ENCODE measurements at regions not wholly inside any gene's neighbourhood (a gene's known extent, or its start where the extent isn't known, plus 50 kb on each side); places are given as distances from the start of the nearest gene placed in this dataset.

DNA sequence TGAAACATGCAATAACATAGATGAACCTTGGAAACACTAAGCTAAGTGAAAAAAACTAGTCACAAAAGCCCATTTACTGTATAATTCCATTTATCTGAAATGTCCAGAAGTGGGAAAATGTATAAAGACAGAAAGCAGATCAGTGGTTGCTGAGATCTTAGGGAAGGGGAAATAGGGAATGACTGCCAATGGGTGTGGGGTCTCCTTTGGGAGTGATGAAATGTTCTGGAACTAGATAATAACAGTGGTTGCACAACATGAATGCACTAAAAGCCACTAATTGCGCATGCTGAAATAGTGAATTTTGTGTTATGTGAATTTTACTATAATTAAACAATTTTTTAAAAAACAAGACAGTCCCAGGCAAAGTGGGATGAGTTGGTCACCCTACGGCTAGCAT, 472.8 kb downstream of the CCDC171 start:
- DNase-seq (ENCODE audit: low read depth): no peak

DNA sequence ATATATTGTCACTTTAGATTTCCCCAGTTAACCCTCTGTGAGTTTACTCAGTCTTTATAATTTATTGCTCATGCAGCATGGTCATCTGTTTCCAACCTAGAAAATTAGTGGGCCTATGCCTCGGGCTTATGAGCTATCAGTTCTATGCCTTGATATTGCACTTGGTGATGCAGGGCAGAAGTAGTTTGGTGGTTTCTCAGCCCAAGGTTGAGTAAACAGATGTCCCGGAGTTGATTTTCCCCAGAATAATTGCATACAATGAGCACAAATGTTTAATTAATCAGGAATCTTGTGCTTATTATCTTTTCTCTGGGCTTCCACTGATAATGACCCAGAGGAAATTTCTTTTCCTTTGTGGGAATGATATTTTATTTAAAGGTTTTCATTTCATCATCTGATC, 474.0 kb downstream of the CCDC171 start:
- peak; percentile 90 for DNase-seq (ENCODE audit: low read depth)

DNA sequence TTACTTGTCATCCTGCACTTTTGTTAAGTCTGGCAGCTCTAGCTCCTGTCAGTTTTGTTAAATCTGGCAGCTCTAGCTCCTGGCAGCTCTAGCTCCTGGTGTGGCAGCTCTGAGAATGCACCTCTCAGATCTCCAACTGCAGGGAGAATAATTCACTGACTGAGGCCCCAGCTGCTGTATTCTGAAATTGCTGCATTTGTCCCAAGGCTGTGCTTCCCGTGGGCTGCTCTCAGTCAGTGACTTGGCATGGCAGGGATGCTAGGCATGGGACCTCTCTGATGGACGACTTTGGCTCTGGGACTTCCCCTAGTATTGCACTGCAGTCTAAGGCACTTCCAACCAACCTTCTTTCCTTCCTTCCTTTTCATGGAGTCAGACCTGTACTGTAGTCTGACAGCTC, 475.7 kb downstream of the CCDC171 start:
- DNase-seq (ENCODE audit: low read depth): peak; percentile 34

DNA sequence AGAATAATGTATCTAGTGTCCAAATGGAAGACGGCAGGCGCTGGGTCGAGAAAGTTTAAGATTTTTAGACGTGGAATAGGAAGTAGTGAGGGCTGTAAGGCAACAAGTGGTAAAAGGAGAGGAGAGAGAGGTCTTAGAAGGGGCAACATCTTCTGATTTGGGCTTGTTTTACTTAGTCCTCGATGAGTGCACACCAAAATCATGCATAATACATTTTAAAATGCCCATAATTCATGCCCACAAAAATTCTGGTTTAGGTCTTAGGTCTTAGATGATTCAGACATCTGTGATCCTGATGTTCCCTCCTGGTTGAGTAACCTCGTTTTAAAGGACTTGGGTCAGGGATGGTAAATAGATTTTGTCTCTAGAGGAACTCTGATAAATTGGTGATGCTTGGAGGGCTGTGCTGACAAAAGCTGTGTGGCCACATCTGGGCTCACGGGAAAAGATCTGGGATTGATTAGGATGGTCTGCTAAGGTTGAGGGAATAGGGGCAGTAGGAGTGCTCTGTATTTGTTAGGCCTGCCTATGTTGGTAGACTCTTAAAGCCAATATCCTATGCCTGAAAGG, 476.3 kb downstream of the CCDC171 start:
- peak; percentile 62 for DNase-seq (ENCODE audit: low read depth)

DNA sequence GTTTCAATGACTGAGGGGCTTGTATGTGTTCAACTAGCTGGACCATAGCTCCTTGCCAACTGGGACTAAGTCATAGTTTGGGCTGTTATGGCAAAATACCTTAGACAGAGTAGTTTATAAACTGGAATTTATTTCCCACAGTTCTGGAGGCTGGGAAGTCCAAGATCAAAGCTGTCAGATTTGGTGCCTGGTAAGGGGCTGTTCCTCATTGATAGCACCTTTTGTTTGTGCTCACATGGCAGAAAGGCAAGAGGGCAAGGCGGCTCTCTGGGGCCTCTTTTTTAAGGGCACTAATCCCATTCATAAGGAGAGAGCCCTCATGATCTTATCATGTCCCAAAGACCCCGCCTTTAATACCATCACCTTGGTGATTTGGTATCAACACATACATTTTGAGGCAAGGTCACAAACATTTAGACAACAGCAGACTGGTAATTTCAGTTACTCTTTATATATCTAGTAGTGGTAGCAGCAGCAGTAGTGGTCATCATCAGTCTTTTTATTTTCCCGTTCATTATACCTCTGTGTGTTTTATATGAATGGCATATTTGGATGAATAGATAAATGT, 477.0 kb downstream of the CCDC171 start:
- DNase-seq (ENCODE audit: low read depth): no peak

DNA sequence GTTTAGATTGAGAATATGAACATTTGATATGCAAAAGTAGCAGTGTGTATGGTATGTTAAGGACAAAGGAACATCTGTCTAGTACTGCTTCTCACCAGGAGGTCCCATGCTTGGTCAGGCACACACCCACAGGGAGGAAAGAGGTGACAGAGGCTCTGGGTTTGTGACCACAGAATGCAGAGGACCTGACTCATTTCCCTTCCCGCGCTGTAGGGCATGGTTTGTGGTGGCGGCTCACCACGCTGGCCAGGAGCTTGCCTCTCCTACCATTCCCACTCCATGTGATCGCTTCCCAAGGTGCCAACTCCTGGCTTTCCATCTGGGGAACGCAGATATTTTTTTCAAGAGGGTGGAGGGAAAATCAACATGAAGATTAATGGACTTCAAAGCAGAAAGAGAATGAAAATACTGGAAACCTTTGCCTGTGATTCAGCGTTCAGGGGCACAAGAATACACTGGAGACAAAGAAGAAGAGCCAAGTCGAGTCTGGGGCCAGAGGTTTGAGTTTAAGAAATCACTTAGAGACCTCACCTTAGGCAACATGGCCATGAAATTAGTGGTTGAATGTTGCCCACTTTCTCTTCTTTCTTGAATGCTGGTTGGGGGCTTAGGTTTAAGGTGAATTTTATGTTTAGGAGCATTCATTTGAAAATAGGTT, 477.8 kb downstream of the CCDC171 start:
- DNase-seq (ENCODE audit: low read depth): peak; percentile 86

DNA sequence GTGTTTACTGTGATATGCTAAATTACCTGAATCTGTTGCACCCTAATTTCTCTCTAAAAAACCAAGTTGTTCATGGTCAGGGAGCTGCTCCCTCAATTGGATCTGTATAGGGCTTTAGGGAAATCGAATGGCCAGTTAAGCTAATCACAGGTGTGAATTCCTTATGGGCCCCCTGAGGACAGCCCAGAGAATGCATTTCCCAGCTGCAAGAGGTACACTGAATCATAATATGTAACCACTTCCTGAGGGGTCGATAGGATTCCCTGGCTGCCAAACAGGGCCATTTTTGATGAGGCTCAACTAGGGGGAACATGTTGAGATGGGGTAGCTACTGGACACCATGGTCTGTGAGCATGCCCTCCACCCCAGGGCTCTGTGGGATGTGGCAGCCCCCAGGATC, 478.6 kb downstream of the CCDC171 start:
- DNase-seq (ENCODE audit: low read depth): no peak

DNA sequence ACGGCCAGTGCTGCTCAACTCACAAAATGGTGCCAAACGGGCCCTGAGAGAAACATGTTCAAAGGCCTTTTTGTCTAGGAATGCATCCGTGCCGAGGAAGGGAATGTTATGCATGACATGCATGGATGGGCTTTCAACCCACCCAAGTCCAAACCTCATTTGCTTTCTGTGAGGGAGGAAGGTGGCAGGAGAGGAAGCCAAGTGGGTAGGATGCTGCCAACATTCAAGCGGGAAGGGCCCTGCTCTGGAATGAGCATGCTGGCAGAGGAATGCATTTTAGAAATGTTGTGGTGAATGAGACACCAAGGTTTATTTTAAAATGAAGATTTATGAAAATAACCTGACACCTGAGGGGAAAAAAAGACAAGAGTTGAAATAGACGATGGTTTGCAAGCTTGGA, 479.1 kb downstream of the CCDC171 start:
- DNase-seq (ENCODE audit: low read depth): peak; percentile 39

DNA sequence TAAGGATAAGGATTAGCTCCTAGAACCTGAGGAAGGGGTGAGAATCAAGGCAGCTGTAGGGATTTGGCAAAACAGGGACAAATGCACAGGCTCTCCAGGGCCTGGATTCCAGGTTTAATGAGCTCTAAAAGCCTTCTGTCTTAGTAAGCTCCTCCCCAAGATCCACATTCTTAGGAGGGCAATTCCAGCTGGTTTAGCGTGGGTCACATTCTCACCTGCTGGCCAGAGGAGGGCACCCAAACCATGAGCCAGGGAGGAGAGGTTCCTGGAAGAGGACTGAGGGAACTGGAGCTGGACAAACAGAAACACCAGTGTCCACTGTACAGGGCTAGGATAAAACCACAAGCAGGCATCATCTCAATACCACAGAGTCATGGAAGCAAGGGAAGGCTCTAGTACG, 480.0 kb downstream of the CCDC171 start:
- peak; percentile 54 for DNase-seq (ENCODE audit: low read depth)

DNA sequence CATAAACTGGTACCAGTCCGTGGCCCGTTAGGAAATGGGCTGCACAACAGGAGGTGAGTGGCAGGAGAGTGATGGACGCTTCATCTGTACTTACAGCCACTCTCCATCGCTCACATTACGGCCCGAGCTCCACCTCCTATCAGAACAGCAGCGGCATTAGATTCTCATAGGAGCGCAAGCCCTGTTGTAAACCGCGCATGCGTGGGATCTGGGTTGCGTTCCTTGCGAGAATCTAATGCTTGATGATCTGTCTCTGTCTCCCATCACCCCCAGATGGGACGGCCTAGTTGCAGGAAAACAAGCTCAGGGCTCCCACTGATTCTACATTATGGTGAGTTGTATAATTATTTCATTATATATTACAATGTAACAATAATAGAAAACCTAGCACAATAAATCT, 480.4 kb downstream of the CCDC171 start:
- no peak for DNase-seq (ENCODE audit: low read depth)

DNA sequence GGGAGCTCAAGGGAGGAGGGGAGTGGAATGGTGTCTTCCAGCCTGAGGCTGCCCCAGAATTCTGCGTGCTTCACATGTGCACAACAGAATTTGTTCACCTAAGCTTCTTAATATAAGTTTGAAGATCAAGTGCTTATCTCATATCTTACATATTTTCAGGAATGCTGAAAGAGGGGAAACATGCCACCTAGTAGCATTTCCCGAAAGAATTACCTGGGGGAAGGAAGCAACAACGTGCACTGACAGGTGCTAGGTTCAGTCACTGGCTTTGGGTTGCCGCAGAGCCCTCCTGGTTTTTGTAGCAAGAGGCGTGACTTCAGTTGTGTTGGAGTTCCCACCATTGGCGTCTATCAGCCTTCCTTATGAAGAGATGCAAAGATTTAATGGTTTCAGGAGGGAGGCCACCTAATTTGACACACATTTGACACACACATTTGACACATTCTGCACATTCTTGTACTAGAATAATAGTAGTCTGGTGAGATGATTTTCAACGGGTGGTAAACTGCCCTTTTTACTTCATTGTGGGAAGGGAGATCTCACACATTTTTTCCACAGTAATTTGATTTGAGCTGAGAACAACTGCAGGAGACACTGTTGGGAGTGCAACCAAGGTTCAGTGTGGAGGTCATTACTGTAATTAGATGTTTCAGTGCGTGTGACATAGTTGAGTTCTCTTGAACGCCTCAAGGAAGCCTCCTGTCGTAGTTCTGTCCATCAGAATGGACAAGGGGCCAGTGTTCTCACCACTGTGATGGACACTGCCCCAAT, 481.3 kb downstream of the CCDC171 start:
- DNase-seq (ENCODE audit: low read depth): no peak

DNA sequence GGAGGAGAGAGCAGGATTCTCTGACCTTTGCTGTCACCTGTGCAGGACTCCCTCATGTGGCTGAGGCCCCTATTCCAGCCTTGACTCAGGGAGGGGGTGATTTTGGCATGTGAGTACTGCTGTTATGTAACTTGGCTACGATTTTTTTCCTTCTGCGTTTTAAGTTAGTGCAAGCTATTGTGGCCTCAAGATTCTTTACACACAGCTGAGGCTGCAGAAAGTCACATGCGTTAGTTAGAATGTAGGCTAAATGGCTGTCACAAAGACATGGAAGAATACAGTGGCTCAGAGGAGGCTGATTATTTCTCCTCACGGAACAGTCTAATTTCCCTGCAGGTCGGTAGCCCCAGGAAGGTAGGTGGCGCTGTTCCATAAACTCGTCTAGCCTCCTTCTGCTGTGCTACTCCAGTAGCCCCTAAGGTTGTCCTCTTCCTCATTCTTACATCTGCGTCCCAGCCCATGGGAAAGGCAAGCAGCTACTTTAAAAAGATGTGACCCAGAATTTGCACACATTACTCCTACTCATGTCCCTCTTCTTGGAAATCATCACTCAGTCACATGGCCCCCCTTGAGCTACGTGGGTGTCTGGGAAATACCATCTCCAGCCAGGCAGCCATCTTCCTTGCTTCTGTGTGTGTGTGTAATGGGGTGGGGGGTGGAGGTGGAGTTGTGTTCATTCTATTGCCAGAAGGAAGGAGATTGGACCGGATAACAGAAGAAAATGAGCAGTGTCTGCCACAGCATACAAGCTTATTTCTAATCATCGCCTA, 486.6 kb downstream of the CCDC171 start:
- peak; percentile 52 for DNase-seq (ENCODE audit: low read depth)

DNA sequence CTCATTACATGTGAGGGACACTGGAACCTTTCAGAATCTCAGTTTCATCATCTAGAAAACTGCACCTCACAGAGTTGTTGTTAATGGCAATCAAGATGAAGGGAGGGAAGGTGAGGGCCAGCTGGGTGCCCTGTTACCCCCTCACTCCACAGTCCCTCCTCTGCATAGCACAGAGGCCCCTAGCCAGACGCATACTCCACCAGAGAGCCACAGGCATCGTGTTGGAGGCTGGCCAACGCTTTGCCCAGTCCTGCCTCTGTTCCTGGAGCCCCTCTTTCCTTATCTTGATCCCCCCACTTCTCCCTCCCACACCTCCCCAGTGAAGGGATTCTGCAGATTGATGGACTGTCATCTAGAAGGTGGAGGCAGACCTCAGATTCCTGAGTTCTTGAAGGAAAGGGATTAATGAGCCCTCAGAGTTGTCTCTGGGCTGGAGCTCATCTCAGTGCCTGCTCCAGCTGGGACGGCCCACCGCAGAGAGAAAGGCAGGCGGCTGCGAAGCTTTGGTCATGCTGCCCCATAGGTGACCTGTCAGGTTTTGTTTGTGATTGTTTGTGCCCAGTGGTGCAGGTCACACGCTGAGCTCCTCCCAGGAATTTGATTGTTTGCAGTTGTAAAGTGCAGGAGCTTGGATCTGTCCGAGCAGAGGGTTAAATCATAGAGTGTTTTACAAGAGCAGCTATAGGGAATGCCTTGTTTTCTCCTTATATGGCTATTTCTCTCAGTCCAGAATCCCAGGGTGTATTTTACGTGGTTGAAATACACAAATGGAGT, 487.3 kb downstream of the CCDC171 start:
- DNase-seq (ENCODE audit: low read depth): peak; percentile 92

DNA sequence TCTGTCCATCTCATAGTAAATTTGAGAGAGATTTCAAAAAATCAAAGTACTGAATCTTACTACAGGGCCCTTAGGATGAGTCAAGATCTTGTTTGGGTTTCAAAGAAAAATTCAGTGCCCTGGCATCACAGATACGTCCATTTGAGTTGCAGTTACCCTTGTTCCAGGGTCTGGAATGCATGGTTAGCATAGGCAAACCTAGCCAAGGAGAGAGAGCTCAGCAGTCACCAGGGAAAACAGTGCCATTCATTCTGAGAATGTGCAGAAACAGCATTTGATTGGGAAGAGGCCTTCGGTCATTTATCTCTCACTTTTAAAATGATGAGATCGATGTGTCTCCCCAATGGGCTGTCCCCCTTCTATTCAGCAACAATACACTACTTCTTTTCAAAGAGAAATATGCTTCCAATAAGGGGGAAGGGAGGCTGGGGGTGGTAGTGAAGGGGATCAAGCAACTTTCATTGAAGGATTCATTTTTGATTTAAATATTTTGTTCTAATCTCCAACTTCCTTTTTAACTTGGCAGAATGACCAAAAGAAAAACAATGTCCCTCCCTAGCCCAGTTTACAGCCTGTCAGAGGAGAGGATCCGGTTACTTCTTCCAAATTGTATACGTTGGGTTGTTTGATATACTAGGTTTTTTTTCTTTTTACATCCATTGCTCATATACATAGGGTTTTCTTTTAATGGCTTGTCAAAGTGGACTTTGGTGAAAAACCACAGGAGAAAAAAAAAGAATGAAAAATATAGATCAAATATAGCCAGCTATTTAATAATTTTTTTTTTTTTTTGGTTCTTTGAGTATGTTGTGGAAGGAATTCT, 491.1 kb downstream of the CCDC171 start:
- DNase-seq (ENCODE audit: low read depth): no peak

DNA sequence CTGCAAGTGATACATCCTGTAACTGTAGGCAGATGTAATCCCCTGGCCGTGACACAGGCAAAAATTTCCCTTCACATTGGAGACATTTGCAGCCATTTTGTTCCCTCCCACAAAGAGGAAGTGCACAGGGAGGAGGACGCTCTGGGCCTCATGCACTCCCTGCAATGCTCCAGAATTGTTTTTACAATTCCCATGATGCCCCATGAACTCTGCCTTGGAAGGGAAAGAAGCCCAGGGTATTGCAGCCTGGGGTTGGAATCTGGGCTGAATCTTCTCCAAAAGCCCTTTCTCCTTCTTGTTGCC, 491.7 kb downstream of the CCDC171 start:
- no peak for DNase-seq (ENCODE audit: low read depth)

DNA sequence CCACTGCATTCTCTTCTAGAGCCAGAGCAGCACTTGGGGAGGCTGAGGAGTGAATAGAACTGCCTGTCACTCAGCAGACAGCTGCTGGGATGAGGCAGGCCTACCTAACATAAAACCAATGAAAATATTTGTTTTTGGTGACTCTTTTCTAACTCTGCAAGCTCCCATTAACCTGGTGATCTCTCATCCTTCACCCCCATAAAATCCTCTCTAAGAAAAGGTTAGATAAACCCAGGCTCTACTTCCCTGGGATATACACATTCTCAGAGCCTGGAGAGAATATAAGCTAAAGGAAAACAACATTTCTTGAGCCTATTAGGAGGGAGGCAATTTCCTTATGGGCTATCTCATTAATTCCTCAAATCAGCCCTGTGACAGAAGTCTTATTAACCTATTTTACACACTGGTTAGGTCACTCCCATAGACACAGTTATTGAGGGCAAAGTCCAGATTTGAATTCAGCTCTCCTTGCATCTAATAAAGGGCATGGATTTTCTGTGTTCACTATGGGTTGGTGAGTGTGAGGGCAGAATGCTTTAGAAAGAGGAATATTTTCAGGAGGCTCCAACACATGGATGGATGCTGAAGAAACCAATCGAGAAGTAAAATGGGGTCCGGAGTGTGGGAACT, 492.9 kb downstream of the CCDC171 start:
- DNase-seq (ENCODE audit: low read depth): no peak

DNA sequence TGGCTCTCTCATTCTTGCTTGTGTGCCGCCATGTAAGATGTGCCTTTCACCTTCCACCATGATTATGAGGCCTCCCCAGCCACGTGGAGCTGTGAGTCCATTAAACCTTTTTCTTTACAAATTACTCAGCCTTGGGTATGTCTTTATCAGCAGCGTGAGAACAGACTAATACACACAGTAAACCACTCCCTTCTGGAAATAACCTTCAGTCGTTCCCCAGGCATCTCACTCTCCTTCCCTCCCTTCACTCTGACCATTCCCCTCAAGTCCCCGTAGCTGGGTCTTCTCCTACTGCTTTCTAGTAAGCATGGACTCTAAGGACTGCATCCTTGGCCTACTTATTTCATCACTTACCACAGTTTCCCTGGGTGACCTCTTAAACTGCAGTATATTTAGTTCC, 493.9 kb downstream of the CCDC171 start:
- peak; percentile 51 for DNase-seq (ENCODE audit: low read depth)

DNA sequence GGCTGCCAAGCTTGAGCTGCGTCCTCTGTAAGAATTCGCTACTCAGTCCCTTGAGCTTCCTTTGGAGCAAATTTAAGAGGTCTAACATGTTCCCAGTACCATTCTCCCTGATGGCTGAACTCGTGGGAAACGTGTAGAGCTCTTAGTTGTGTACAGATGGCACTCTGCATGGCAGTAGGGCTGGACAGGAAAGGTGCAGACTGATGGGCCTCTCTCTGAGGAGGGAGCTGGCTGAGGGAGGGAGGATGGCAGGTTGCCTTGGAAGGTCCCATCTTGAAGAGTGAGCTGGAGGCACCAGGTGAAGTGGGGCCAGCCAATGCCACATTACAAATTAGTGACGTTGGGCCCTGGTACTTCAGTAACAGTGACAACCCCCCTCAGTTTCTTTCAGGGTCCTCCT, 495.3 kb downstream of the CCDC171 start:
- DNase-seq (ENCODE audit: low read depth): no peak

DNA sequence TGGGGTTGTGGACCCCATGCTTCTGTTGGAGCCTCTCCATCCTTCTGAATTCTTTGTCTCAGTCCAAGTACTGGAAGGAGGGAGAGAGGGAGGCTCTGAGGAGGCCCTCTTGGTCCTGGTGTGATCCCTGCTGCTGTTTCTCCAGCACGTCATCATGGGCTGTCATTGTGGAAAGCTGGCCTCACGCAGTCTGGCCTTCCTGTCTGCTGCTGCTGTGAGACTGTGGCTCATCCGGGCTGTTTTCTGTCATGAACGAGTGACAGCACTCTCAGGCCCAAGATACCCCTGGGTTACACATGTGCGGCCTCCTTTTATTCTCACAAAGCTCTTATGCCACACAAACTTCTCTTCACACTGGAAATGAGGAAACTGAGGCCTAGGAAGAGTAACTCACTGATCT, 499.3 kb downstream of the CCDC171 start:
- DNase-seq (ENCODE audit: low read depth): no peak

DNA sequence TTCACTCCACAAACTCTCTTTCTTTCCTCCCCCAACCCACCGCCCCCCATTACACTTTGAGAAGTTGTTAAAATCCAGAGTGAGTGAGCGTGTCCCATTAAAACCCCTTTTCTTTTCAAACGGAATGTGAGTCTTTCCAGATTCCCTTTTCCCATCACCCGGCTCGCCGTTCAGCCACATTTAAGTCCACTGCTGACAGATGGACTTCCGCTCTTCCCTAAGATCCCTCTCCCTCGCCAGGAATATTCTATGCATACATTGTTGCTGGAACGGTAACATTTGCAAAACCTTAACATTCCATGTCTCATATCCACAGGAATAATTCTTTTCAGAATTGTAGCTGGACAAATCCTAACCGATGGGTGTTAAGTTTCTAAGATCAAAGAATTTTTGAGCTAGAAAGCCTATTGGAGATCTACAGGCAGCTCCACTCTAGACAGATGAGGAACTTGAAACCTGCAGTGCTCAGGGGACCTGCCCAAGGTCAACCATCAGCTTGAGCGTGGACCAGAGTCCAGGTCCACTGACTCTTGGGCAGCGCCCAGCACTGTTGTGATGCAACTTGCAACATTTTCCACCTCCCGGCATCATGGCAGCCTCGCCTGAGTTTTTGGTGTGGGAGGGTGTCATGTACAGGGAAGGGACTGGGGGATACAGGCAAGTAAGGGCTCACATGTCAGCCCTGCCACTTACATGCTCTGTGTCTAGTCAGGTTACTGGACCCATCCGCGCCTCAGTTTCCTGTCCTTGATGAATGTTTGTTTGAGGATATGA, 500.1 kb downstream of the CCDC171 start:
- DNase-seq (ENCODE audit: low read depth): no peak
